SK-N-MC (cell line): ENCODE measurements at regions not wholly inside any gene's neighbourhood (a gene's known extent, or its start where the extent isn't known, plus 50 kb on each side); places are given as distances from the start of the nearest gene placed in this dataset.

Source experiments
- EZH2 ChIP-seq: fragments of 200-600 bp; sonication (generic); IDR thresholded peaks from one replicate; pipeline ENCODE4 v1.6.1; 2017; ENCODE audit warnings: antibody characterized with exemption
- POLR2AphosphoS5 ChIP-seq: IDR thresholded peaks from 2 replicates; pipeline ENCODE4 v1.6.1; 2012; ENCODE audit warnings: mild to moderate bottlenecking, low read depth, low read length, borderline replicate concordance

DNA sequence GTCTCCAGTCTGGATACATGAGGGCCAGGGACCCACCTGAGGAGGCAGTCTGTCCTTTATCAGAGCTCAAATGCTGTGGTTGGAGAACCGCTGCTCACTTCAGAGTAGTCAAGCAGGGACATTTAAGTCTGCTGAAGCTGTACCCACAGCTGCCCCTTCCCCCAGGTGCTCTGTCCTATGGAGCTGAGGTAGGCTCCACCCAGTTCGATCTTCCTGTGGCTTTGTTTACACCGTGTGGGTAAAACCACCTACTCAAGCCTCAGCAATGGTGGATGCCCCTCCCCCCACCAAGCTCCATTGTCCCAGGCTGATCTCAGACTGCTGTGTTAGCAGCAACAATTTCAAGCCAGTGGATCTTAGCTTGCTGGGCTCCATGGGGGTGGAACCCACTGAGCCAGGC is 731.4 kb upstream of the HS6ST1 start:
- no peak for TF ChIP-seq EZH2
- TF ChIP-seq POLR2AphosphoS5: no peak
